ENCODE measurements at regions not wholly inside any gene's neighbourhood (a gene's known extent, or its start where the extent isn't known, plus 50 kb on each side); places are given as distances from the start of the nearest gene placed in this dataset.

GRCh38 chr10:33402220-33403073, 68.0 kb upstream of the NRP1 start:
- TF ChIP-seq CTCF (IDR thresholded peaks at IDR 0.05), result no peak
- no peak for TF ChIP-seq POLR2A (IDR thresholded peaks at IDR 0.05)

All from adrenal gland (tissue), 5 donors.